ENCODE measurements at regions not wholly inside any gene's neighbourhood (a gene's known extent, or its start where the extent isn't known, plus 50 kb on each side); places are given as distances from the start of the nearest gene placed in this dataset.

- Histone ChIP-seq H3K27me3 (no peaks in the 10 kb centered on the region), H3K9me3 (no peaks in the 10 kb centered on the region), H3K4me1 (peaks cover 0 to 13% of the 10 kb centered on the region in 2 donors), H3K4me3 (no peak overlapping the region), H3K36me3 (no peaks in the 10 kb centered on the region), H3K27ac (peak overlapping the region; percentile 55 to 66)
- no peak for TF ChIP-seq CTCF (IDR thresholded peaks at IDR 0.05)
- DNase-seq (ENCODE audit: low spot score in 2 of 2), result peak; percentile 56 to 87
- intact Hi-C loops (cut with DNase I), result loop anchor here (5.0 kb wide), 2 partner anchors 74 to 121 kb away; partner anchors contain the start of gene CADM1
Measured at GRCh38 chr11:115623021-115623451, 118.8 kb upstream of the CADM1 start.

DNA sequence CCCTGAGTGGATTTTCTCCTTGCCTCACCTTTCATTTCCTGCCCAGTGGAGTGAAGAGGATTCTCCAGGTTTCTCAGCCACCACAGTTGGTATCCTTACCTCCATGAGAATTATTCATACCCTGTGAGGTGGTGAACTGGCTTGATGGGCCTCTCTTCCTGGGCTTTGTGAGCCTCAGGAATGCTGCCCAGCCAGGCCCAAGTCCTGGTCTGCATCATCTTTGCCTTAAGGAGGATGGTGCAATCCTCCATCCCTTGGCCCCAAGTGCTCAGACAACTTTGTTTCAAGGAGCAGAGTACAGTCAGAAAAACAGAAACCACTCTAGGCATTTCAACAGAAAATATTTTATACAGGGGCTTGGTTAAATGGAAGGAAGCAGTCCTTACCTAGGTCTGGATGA is 114.2 kb upstream of the CADM1 start:
- no peaks in the 10 kb centered on the region for H3K27me3 ChIP-seq
- H3K9me3 ChIP-seq, result no peaks in the 10 kb centered on the region
- H3K36me3 ChIP-seq, result no peaks in the 10 kb centered on the region
- intact Hi-C loops (cut with DNase I), result no loop called here
- DNase-seq (ENCODE audit: low spot score in 2 of 2), result no peak
- H3K4me3 ChIP-seq, result no peak overlapping the region
- peaks cover 0 to 13% of the 10 kb centered on the region in 2 donors for H3K4me1 ChIP-seq
- H3K27ac ChIP-seq, result no peak overlapping the region
- no peak for TF ChIP-seq CTCF (IDR thresholded peaks at IDR 0.05)

DNA sequence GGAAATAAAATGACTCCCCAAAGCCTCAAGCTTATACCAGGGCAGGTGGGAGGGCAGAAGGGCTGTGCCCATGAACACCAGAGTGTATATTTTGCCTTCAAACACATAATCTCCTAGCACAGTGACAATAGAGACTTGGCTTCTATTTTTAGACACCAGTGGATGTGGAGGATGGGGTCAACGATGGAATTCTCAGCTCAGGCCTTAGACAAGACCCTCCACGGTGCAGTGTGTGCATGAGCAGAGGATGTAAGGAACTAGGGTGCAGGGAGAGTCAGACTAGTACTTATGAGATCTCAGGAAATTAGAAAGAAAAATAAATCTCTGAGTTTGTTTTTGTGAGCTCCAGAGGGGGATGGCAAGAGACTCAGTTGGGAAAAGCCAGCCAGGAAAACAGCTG is 113.6 kb upstream of the CADM1 start:
- H3K9me3 ChIP-seq, result no peaks in the 10 kb centered on the region
- no peak for DNase-seq (ENCODE audit: low spot score in 2 of 2)
- no peak overlapping the region for H3K27ac ChIP-seq
- H3K4me1 ChIP-seq, result peaks cover 0 to 10% of the 10 kb centered on the region in 2 donors
- H3K36me3 ChIP-seq, result no peaks in the 10 kb centered on the region
- intact Hi-C loops (cut with DNase I), result no loop called here
- no peak for TF ChIP-seq CTCF (IDR thresholded peaks at IDR 0.05)
- H3K4me3 ChIP-seq, result no peak overlapping the region
- no peaks in the 10 kb centered on the region for H3K27me3 ChIP-seq

GRCh38 chr11:115616971-115617370 is 112.8 kb upstream of the CADM1 start:
- Histone ChIP-seq H3K27ac (no peak overlapping the region), H3K36me3 (no peaks in the 10 kb centered on the region), H3K9me3 (no peaks in the 10 kb centered on the region), H3K4me3 (no peak overlapping the region), H3K4me1 (peaks cover 0 to 3% of the 10 kb centered on the region in 2 donors), H3K27me3 (no peaks in the 10 kb centered on the region)
- DNase-seq (ENCODE audit: low spot score in 2 of 2), result no peak
- TF ChIP-seq CTCF (IDR thresholded peaks at IDR 0.05), result no peak
- intact Hi-C loops (cut with DNase I), result no loop called here

GRCh38 chr11:115613986-115614632 is 109.9 kb upstream of the CADM1 start:
- no peak overlapping the region for H3K4me3 ChIP-seq
- H3K36me3 ChIP-seq, result no peaks in the 10 kb centered on the region
- no peak for TF ChIP-seq CTCF (IDR thresholded peaks at IDR 0.05)
- no peaks in the 10 kb centered on the region for H3K27me3 ChIP-seq
- H3K4me1 ChIP-seq, result no peaks in the 10 kb centered on the region
- DNase-seq (ENCODE audit: low spot score in 2 of 2), result no peak
- intact Hi-C loops (cut with DNase I), result no loop called here
- no peaks in the 10 kb centered on the region for H3K9me3 ChIP-seq
- no peak overlapping the region for H3K27ac ChIP-seq

DNA sequence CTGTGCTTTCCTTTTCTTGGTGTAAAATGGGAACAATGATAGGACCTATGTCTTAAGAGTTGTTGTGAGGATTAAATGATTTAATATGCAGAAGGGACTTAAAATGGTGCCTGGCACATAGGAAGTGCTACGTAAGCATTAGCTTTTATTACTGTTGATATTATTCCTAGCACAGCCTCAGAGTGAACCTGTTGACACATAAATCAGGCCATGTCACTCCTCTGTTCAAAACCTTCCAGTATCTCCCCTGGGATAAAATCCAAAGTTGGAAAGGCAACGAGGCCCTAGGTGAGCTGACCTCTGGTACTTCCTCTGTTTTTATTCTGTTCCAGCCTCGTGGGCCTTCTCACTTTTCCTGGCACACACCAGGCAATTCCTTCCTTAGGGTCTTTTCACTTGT is 108.8 kb upstream of the CADM1 start:
- no peak for DNase-seq (ENCODE audit: low spot score in 2 of 2)
- intact Hi-C loops (cut with DNase I), result no loop called here
- no peak for TF ChIP-seq CTCF (IDR thresholded peaks at IDR 0.05)

More for the DNA sequence above, 108.8 kb upstream of the CADM1 start:
- Histone ChIP-seq H3K9me3 (no peaks in the 10 kb centered on the region), H3K27me3 (no peaks in the 10 kb centered on the region), H3K4me3 (no peak overlapping the region), H3K27ac (no peak overlapping the region), H3K36me3 (no peaks in the 10 kb centered on the region), H3K4me1 (peaks cover 0 to 4% of the 10 kb centered on the region in 2 donors)
